ENCODE measurements at regions not wholly inside any gene's neighbourhood (a gene's known extent, or its start where the extent isn't known, plus 50 kb on each side); places are given as distances from the start of the nearest gene placed in this dataset.

GRCh38 chr2:118665784-118666529 is 181.5 kb downstream of the EN1 start:
- TF ChIP-seq CTCF (IDR thresholded peaks at IDR 0.05) (no peak), POLR2A (IDR thresholded peaks at IDR 0.05) (no peak)
- H3K4me1 ChIP-seq: peaks cover 0 to 22% (median 0%) of the 10 kb centered on the region in 3 donors
- intact Hi-C loops (cut with DNase I): no loop called here
- H3K4me3 ChIP-seq: no peak overlapping the region
- H3K9me3 ChIP-seq: no peaks in the 10 kb centered on the region
- WGBS, 2 donors: 53 to 60% methylated on average over 4 of the region's 4 CpGs
- no peak overlapping the region for H3K27ac ChIP-seq
- H3K36me3 ChIP-seq: no peaks in the 10 kb centered on the region
- no peak for DNase-seq
- no peaks in the 10 kb centered on the region for H3K27me3 ChIP-seq

- H3K27ac ChIP-seq: no peak overlapping the region
These were observed 186.3 kb downstream of the EN1 start for GRCh38 chr2:118661179-118661578.

GRCh38 chr2:118658596-118659198 is 188.8 kb downstream of the EN1 start:
- H3K9me3 ChIP-seq: no peaks in the 10 kb centered on the region
- WGBS, 2 donors: 60 to 70% methylated on average over 3 of the region's 3 CpGs
- H3K36me3 ChIP-seq: no peaks in the 10 kb centered on the region
- no peak overlapping the region for H3K27ac ChIP-seq
- intact Hi-C loops (cut with DNase I): no loop called here
- no peak overlapping the region for H3K4me3 ChIP-seq
- no peak for DNase-seq
- TF ChIP-seq POLR2A (IDR thresholded peaks at IDR 0.05) (no peak), CTCF (IDR thresholded peaks at IDR 0.05) (no peak)
- H3K27me3 ChIP-seq: no peaks in the 10 kb centered on the region
- H3K4me1 ChIP-seq: no peaks in the 10 kb centered on the region

More at GRCh38 chr2:118661179-118661578, 186.3 kb downstream of the EN1 start:
- 76 to 94% methylated on average over 2 of the region's 2 CpGs for WGBS, 2 donors
- DNase-seq: no peak
- Histone ChIP-seq H3K9me3 (no peaks in the 10 kb centered on the region), H3K4me3 (no peak overlapping the region), H3K27me3 (no peaks in the 10 kb centered on the region), H3K4me1 (no peaks in the 10 kb centered on the region), H3K36me3 (no peaks in the 10 kb centered on the region)
- TF ChIP-seq POLR2A (IDR thresholded peaks at IDR 0.05) (no peak), CTCF (IDR thresholded peaks at IDR 0.05) (no peak)
- intact Hi-C loops (cut with DNase I): no loop called here

- H3K9me3 ChIP-seq: no peaks in the 10 kb centered on the region
- WGBS, 2 donors: 86 to 93% methylated on average over 2 of the region's 2 CpGs
- H3K27me3 ChIP-seq: no peaks in the 10 kb centered on the region
- H3K27ac ChIP-seq: no peak overlapping the region
- TF ChIP-seq POLR2A (IDR thresholded peaks at IDR 0.05): no peak
- no peak for TF ChIP-seq CTCF (IDR thresholded peaks at IDR 0.05)
- no peaks in the 10 kb centered on the region for H3K36me3 ChIP-seq
- intact Hi-C loops (cut with DNase I): no loop called here
- DNase-seq: no peak
- no peak overlapping the region for H3K4me3 ChIP-seq
- H3K4me1 ChIP-seq: no peaks in the 10 kb centered on the region
These were observed 190.0 kb downstream of the EN1 start for GRCh38 chr2:118657466-118657865.

- Histone ChIP-seq H3K36me3 (no peaks in the 10 kb centered on the region), H3K27ac (no peak overlapping the region), H3K9me3 (no peaks in the 10 kb centered on the region), H3K4me3 (no peak overlapping the region), H3K27me3 (no peaks in the 10 kb centered on the region), H3K4me1 (no peaks in the 10 kb centered on the region)
- intact Hi-C loops (cut with DNase I): no loop called here
- TF ChIP-seq POLR2A (IDR thresholded peaks at IDR 0.05) (no peak), CTCF (IDR thresholded peaks at IDR 0.05) (no peak)
- DNase-seq: no peak
- 39 to 50% methylated on average over 1 of the region's 1 CpG for WGBS, 2 donors
These were observed 192.5 kb downstream of the EN1 start for GRCh38 chr2:118654945-118655344.

All from esophagus squamous epithelium (tissue), 5 donors.